Endodermal cell (in vitro differentiated cells): ENCODE measurements at regions not wholly inside any gene's neighbourhood (a gene's known extent, or its start where the extent isn't known, plus 50 kb on each side); places are given as distances from the start of the nearest gene placed in this dataset.
A peak's percentile ranks its signal among the peaks of the same experiment; 100 is the strongest.

Source experiments
- DNase-seq: peaks from one replicate; pipeline ENCODE4 v3.0.0-alpha.2; 2017
- H3K27ac ChIP-seq: 2 replicates; pipeline ENCODE4 v1.5.1; 2013; ENCODE audit warnings: mild to moderate bottlenecking, low read depth, low read length, moderate library complexity
- H3K27me3 ChIP-seq: 2 replicates; pipeline ENCODE4 v1.6.1; 2013; ENCODE audit warnings: mild to moderate bottlenecking, low read length, moderate library complexity; ENCODE audit not compliant: insufficient read depth, control insufficient read depth, poor library complexity, severe bottlenecking
- H3K36me3 ChIP-seq: 2 replicates; pipeline ENCODE4 v1.7.0; 2013; ENCODE audit warnings: mild to moderate bottlenecking, low read length, moderate library complexity; ENCODE audit not compliant: control insufficient read depth, insufficient read depth
- H3K4me1 ChIP-seq: one replicate; pipeline ENCODE4 v1.7.0; 2013; ENCODE audit warnings: low read length; ENCODE audit not compliant: control insufficient read depth, insufficient read depth
- H3K4me3 ChIP-seq: 2 replicates; pipeline ENCODE4 v1.5.1; 2013; ENCODE audit warnings: mild to moderate bottlenecking, low read length, moderate library complexity
- H3K9ac ChIP-seq: 2 replicates; pipeline ENCODE4 v1.6.1; 2013; ENCODE audit warnings: mild to moderate bottlenecking, low read length, moderate library complexity; ENCODE audit not compliant: poor library complexity, severe bottlenecking; ENCODE audit errors: extremely low read depth
- H3K9me3 ChIP-seq: 2 replicates; pipeline ENCODE4 v1.6.1; 2013; ENCODE audit warnings: mild to moderate bottlenecking, low read length, moderate library complexity; ENCODE audit not compliant: control insufficient read depth
- H3K27ac Mint-ChIP-seq: 2 replicates; pipeline ENCODE4 v1.8.0; 2020; ENCODE audit warnings: mixed read lengths
- H3K27me3 Mint-ChIP-seq: 2 replicates; pipeline ENCODE4 v1.8.0; 2021; ENCODE audit warnings: mild to moderate bottlenecking, mixed read lengths; ENCODE audit not compliant: insufficient read depth
- H3K36me3 Mint-ChIP-seq: 2 replicates; pipeline ENCODE4 v1.8.0; 2020; ENCODE audit warnings: low read depth, mixed read lengths
- H3K4me1 Mint-ChIP-seq: 2 replicates; pipeline ENCODE4 v1.8.0; 2020; ENCODE audit warnings: mixed read lengths
- H3K4me3 Mint-ChIP-seq: 2 replicates; pipeline ENCODE4 v1.8.0; 2020; ENCODE audit warnings: mild to moderate bottlenecking, moderate library complexity, mixed read lengths
- H3K9me3 Mint-ChIP-seq: 2 replicates; pipeline ENCODE4 v1.8.0; 2020; ENCODE audit warnings: mild to moderate bottlenecking, mixed read lengths
- CTCF ChIP-seq: fragments of 200-600 bp; sonication (generic); conservative IDR thresholded peaks from 2 replicates; pipeline ENCODE4 v1.5.0; 2021; ENCODE audit warnings: antibody characterized with exemption, mild to moderate bottlenecking
- WGBS, 2 experiments: methylation state at CpG; one replicate each; pipeline versions ENCODE4 v1.1.5 to v1.1.7; 2013; ENCODE audit warnings: missing lambda C conversion rate in 2 of 2, mixed read lengths in 1 of 2; ENCODE audit not compliant: insufficient coverage in 1 of 2, insufficient read length in 1 of 2; 5-methylcytosine and 5-hydroxymethylcytosine counted together

- Mint-ChIP-seq H3K9me3 (no peaks in the 10 kb centered on the region), H3K27ac (no peak overlapping the region), H3K4me1 (peaks cover 21% of the 10 kb centered on the region), H3K27me3 (peaks cover 5% of the 10 kb centered on the region), H3K36me3 (no peaks in the 10 kb centered on the region), H3K4me3 (no peak overlapping the region)
- DNase-seq = peak; percentile 84
- no peak overlapping the region for H3K9ac ChIP-seq
- H3K9me3 ChIP-seq = no peaks in the 10 kb centered on the region
- no peaks in the 10 kb centered on the region for H3K36me3 ChIP-seq
- H3K27me3 ChIP-seq = no peaks in the 10 kb centered on the region
- no peaks in the 10 kb centered on the region for H3K4me1 ChIP-seq
- H3K27ac ChIP-seq = no peak overlapping the region
- H3K4me3 ChIP-seq = no peak overlapping the region
- TF ChIP-seq CTCF = peak; percentile 80
Observed at GRCh38 chr3:132256989-132257388, 60.2 kb upstream of the ACP3 start.

- peaks cover 10% of the 10 kb centered on the region for H3K4me1 Mint-ChIP-seq
Observed at GRCh38 chr3:132261506-132261905, 55.7 kb upstream of the ACP3 start.

GRCh38 chr3:132262305-132262704, 54.9 kb upstream of the ACP3 start:
- peaks cover 36% of the 10 kb centered on the region for H3K9me3 ChIP-seq
- Mint-ChIP-seq H3K9me3 (peaks cover 23% of the 10 kb centered on the region), H3K4me1 (peaks cover 10% of the 10 kb centered on the region), H3K27me3 (peaks cover 2% of the 10 kb centered on the region), H3K36me3 (peaks cover 11% of the 10 kb centered on the region), H3K27ac (no peak overlapping the region), H3K4me3 (no peak overlapping the region)
- H3K27me3 ChIP-seq = no peaks in the 10 kb centered on the region
- no peak for DNase-seq
- 100% methylated on average over 2 of the region's 2 CpGs; no CpG with 5 or more reads in 1 of the 2 experiments for WGBS, 2 experiments
- no peaks in the 10 kb centered on the region for H3K4me1 ChIP-seq
- H3K4me3 ChIP-seq = no peak overlapping the region
- no peak overlapping the region for H3K9ac ChIP-seq
- no peak for TF ChIP-seq CTCF
- H3K27ac ChIP-seq = no peak overlapping the region
- no peaks in the 10 kb centered on the region for H3K36me3 ChIP-seq

More at GRCh38 chr3:132261506-132261905, 55.7 kb upstream of the ACP3 start:
- no peak for DNase-seq
- no peaks in the 10 kb centered on the region for H3K4me1 ChIP-seq
- H3K4me3 ChIP-seq = no peak overlapping the region
- no peak overlapping the region for H3K27ac ChIP-seq
- H3K9ac ChIP-seq = no peak overlapping the region
- Mint-ChIP-seq H3K27ac (no peak overlapping the region), H3K27me3 (peaks cover 2% of the 10 kb centered on the region), H3K4me3 (no peak overlapping the region), H3K36me3 (peaks cover 9% of the 10 kb centered on the region), H3K9me3 (peaks cover 18% of the 10 kb centered on the region)
- H3K9me3 ChIP-seq = peaks cover 28% of the 10 kb centered on the region
- WGBS, 2 experiments = 86 to 93% methylated on average over 1 to 3 of the region's 3 CpGs
- no peak for TF ChIP-seq CTCF
- no peaks in the 10 kb centered on the region for H3K36me3 ChIP-seq
- no peaks in the 10 kb centered on the region for H3K27me3 ChIP-seq
